ENCODE measurements at regions not wholly inside any gene's neighbourhood (a gene's known extent, or its start where the extent isn't known, plus 50 kb on each side); places are given as distances from the start of the nearest gene placed in this dataset.

DNA sequence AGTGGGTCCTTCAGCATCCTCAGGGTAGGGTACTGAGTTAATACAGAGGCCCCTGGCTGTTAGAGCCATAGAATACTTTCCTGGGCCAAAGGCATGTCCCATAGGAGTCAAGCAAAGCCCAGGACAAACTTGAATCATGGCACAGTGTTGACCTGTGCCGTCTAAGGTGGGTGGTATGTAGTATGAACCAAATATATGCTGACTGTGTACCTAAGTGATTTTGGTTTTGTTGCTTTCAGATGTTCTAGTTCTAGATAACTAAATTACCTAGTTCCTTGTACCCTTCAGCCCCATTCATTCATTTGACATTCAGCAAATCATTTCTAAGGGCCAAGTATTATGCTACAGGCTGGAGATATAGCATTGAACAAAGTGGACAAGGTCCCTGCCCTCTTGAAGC, 61.3 kb upstream of the GPRC5B start:
- no peak for TF ChIP-seq CTCF (IDR thresholded peaks at IDR 0.05; ENCODE audit: extremely low read depth, insufficient read depth, missing control alignments)
- in situ Hi-C loops (cut with MboI; ENCODE audit: low pct_unique_long_range_greater_than_20kb, low sequenced_read_pairs, unreplicated experiment), result no loop called here
- no peak for DNase-seq (ENCODE audit: low spot score)

DNA sequence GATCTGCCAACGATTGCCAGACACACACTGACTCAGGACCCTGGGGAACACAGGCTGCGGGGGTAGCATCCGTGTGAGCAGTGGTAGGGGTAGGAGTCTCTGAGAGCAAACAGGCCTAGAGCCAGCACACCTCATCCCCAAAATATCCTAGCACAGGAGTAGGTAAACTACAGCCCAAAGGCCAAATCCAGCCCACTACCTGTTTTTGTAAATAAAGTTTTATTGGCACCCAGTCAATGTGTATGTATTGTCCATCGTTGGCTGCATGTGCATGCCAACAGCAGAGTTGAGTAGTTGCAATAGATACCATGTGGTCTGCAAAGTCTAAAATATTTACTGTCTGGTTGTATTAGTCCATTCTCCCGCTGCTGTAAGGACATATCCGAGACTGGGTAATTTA, 55.5 kb upstream of the GPRC5B start:
- DNase-seq (ENCODE audit: low spot score), result no peak
- TF ChIP-seq CTCF (IDR thresholded peaks at IDR 0.05; ENCODE audit: extremely low read depth, insufficient read depth, missing control alignments), result no peak
- in situ Hi-C loops (cut with MboI; ENCODE audit: low pct_unique_long_range_greater_than_20kb, low sequenced_read_pairs, unreplicated experiment), result no loop called here

- DNase-seq (ENCODE audit: low spot score), result no peak
- in situ Hi-C loops (cut with MboI; ENCODE audit: low pct_unique_long_range_greater_than_20kb, low sequenced_read_pairs, unreplicated experiment), result no loop called here
- no peak for TF ChIP-seq CTCF (IDR thresholded peaks at IDR 0.05; ENCODE audit: extremely low read depth, insufficient read depth, missing control alignments)
These were observed 54.9 kb upstream of the GPRC5B start for GRCh38 chr16:19939553-19939952.

DNA sequence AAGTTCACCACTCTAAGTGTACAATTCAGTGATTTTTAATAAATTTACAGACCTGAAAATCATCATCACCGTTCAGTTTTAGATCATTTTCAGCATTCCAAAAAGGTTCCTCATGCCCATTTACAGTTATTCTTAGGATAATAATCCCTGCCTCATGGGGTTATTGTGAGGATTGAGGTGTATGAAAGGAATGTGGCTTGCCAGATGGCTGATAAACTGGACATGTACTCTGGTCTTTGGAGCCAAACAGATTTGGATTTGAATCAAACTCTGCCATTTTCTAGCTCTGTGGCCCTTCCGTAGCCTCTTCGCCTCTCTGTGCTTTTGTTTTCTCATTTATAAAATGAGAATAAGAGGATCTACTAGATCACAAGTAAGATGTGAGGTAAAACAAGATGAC, 53.9 kb upstream of the GPRC5B start:
- no peak for TF ChIP-seq CTCF (IDR thresholded peaks at IDR 0.05; ENCODE audit: extremely low read depth, insufficient read depth, missing control alignments)
- DNase-seq (ENCODE audit: low spot score), result no peak
- in situ Hi-C loops (cut with MboI; ENCODE audit: low pct_unique_long_range_greater_than_20kb, low sequenced_read_pairs, unreplicated experiment), result no loop called here

GRCh38 chr16:19936441-19936840, 51.8 kb upstream of the GPRC5B start:
- no peak for TF ChIP-seq CTCF (IDR thresholded peaks at IDR 0.05; ENCODE audit: extremely low read depth, insufficient read depth, missing control alignments)
- no peak for DNase-seq (ENCODE audit: low spot score)
- in situ Hi-C loops (cut with MboI; ENCODE audit: low pct_unique_long_range_greater_than_20kb, low sequenced_read_pairs, unreplicated experiment), result no loop called here

GRCh38 chr16:19935694-19936093, 51.0 kb upstream of the GPRC5B start:
- in situ Hi-C loops (cut with MboI; ENCODE audit: low pct_unique_long_range_greater_than_20kb, low sequenced_read_pairs, unreplicated experiment), result no loop called here
- no peak for TF ChIP-seq CTCF (IDR thresholded peaks at IDR 0.05; ENCODE audit: extremely low read depth, insufficient read depth, missing control alignments)
- no peak for DNase-seq (ENCODE audit: low spot score)
